ENCODE measurements at regions not wholly inside any gene's neighbourhood (a gene's known extent, or its start where the extent isn't known, plus 50 kb on each side); places are given as distances from the start of the nearest gene placed in this dataset.

DNA sequence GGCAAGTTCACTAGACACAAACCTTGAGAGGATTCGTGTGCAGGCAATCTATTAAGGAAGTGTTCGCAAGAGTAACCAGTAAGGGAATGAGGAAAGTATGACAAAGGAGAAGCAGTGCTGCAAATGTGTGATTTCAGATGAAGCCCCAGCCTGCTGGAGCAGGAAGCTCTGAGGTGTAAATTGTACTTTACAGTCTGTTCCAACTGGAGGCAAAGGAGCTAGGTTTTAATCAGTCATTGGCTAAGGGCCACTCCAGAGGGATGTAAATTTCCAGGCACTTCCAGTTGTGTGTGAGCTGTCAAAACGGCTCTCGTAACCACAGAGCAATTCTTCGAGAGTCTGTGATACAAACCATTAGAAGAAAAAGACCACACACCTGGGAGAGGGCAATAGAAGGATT, 359.5 kb upstream of the FAM98A start:
- TF ChIP-seq REST (IDR thresholded peaks at IDR 0.05; ENCODE audit: borderline replicate concordance), result no peak
- TF ChIP-seq RAD21 (conservative IDR thresholded peaks at IDR 0.05), result no peak
- TF ChIP-seq EP300 (conservative IDR thresholded peaks at IDR 0.05; ENCODE audit: poor library complexity, severe bottlenecking), result no peak
- no peak for TF ChIP-seq EZH2 (IDR thresholded peaks at IDR 0.05; ENCODE audit: borderline replicate concordance, insufficient read depth, low read length, poor library complexity, severe bottlenecking)
- TF ChIP-seq, protein P1, sequence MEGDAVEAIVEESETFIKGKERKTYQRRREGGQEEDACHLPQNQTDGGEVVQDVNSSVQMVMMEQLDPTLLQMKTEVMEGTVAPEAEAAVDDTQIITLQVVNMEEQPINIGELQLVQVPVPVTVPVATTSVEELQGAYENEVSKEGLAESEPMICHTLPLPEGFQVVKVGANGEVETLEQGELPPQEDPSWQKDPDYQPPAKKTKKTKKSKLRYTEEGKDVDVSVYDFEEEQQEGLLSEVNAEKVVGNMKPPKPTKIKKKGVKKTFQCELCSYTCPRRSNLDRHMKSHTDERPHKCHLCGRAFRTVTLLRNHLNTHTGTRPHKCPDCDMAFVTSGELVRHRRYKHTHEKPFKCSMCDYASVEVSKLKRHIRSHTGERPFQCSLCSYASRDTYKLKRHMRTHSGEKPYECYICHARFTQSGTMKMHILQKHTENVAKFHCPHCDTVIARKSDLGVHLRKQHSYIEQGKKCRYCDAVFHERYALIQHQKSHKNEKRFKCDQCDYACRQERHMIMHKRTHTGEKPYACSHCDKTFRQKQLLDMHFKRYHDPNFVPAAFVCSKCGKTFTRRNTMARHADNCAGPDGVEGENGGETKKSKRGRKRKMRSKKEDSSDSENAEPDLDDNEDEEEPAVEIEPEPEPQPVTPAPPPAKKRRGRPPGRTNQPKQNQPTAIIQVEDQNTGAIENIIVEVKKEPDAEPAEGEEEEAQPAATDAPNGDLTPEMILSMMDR (IDR thresholded peaks at IDR 0.05; ENCODE audit: poor library complexity, severe bottlenecking), result no peak
- TF ChIP-seq POLR2AphosphoS5 (IDR thresholded peaks at IDR 0.05), result no peak
- no peak for TF ChIP-seq SMC3 (conservative IDR thresholded peaks at IDR 0.05; ENCODE audit: poor library complexity)
